HG03442 (cell line): ENCODE measurements at regions not wholly inside any gene's neighbourhood (a gene's known extent, or its start where the extent isn't known, plus 50 kb on each side); places are given as distances from the start of the nearest gene placed in this dataset.

ENCODE experiments used
- ATAC-seq: cut with Tn5 transposase; IDR thresholded peaks from one replicate; pipeline ENCODE4 v1.9.1; 2021; ENCODE audit warnings: mild to moderate bottlenecking, moderate library complexity; ENCODE audit not compliant: unreplicated experiment

DNA sequence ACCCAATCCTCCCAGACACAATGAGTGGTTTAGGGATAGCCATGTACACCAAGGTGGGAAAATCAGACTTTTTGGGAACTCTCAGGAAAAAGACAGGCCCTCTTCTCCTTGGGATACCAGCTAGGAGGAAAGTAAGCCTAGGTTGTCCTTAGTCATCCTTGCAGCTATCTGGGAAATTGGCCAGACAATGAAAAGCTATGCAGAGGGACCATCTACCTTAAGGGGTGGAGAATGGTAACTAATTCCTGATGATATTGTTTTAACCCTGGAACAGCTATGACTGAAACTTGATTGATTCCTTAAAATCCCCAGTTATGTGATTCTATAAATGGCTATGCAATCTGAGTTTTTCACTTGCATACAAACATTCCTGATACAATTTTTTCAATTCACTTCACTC lies 88.9 kb upstream of the BNC2 start:
- ATAC-seq, result no peak

DNA sequence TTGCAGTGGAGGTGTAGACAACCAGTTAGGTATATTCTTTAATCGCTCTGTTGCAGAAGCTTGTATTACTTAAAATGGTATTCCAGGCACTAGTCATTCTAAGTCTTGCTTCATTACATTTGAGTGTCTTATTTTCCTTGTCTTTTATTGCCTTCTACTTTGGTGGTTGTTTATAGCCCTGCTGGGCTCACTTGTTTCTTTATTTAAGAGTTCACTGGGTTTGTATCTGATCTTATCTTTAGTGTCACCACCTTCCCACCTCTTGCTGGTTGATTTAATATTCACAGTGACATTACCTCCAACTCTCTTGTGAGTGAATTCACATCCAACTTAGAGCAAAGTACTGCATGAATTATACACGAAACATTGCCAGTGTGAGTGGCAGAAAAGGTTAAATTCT lies 83.6 kb upstream of the BNC2 start:
- no peak for ATAC-seq

DNA sequence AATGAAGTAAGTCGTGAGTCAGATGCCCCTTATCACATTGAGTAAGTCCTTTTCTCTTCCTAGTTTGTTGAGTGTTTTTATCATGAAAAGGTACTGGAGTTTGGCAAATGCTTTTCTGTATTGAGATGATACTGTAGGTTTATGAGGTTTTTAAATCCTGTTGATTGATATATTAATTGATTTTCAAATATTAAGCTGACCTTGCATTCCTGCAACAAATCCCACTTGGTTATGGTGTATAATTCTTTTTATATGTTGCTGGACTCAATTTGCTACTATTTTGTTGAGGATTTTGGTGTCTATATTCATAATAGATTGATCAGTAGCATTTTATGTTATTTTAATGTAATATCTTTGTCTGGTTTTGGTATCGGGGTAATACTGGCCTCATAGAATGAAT lies 81.0 kb upstream of the BNC2 start:
- no peak for ATAC-seq

DNA sequence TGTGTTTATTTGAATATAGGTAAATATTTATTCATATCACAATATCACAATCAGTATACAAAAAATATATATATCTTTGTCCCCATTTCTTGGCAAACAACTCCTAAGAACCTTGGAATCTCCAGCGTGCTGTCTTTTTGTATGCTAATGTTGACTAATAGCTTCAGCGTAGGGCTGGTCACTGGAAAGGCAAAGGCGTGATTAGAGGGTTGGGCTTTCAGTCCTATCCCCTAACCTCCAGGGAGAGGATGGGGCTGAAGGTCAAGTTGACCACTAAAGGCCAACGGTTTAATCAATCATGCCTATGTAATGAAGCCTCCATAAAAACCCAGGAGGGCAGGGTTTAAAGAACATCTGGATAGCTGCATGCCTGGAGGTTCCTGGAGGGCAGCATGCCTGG lies 79.6 kb upstream of the BNC2 start:
- no peak for ATAC-seq

DNA sequence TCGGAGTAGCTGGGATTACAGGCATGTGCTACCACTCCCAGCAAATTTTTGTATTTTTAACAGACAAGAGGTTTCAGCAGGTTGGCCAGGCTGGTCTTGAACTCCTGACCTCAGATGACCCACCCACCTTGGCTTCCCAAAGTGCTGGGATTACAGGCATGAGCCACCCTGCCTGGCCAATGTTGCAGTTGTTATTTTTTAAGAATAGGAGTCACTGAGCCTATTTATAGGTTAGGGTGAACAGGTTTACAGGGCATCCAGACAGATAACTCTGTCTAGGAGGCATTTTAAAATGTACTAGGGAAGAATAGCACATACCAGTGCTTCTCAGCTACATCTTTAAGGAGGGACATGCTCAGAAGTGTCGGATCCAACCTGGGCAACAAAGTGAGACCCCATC lies 60.1 kb upstream of the BNC2 start:
- ATAC-seq, result no peak

DNA sequence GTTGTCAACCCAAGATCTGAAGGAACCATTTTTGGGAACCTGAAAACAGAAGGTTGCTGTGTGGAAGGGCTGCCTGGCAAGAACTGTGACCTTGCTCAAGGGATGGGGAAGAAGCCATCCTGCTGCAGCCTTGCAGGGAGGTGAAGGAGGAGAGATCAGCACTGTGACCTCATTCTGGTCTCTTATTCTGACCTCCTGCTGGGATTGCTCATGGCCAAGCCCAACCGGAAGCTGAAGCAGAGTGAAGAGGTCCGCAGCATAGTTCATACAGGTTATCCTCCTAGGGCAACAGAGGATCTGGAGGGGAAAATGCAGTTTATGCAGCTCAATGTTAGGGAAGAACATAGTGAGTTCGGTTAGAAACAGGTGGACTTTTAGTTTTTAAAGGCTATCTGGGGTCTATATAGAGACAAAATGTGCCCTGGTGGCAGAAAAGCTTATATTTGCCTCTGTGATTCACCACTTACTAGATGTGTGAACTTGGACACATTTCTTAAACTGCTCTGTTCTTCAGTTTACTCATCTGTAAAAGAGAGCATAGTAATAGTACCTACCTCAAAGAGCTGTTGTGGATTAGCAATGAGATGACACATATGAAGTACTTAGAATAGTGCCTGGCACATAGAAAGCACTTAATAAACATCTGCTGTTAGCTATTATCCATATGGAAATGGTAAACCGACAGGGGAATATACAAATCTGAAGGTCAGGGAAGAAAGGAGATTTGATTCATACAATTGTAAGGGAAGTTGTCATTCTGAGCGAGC lies 57.9 kb upstream of the BNC2 start:
- ATAC-seq, result no peak

DNA sequence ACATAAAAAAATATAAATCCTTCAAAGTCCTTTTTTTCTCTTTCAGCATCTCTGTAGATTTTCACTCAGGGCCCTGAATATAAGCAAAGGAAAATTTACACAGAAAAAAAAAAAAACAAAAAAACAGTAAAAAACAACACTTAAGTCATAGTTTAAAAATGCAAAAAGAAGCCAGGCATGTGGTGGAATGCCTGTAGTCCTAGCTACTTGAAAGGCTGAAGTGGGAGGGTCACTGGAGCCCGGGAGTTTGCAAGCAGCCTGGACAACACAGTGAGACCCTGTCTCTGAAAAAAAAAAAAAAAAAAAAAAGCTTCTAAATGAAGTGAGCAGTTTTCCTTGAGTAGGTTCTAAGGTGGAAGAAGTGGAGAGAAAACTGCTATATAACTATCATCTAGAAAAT lies 55.0 kb upstream of the BNC2 start:
- no peak for ATAC-seq

DNA sequence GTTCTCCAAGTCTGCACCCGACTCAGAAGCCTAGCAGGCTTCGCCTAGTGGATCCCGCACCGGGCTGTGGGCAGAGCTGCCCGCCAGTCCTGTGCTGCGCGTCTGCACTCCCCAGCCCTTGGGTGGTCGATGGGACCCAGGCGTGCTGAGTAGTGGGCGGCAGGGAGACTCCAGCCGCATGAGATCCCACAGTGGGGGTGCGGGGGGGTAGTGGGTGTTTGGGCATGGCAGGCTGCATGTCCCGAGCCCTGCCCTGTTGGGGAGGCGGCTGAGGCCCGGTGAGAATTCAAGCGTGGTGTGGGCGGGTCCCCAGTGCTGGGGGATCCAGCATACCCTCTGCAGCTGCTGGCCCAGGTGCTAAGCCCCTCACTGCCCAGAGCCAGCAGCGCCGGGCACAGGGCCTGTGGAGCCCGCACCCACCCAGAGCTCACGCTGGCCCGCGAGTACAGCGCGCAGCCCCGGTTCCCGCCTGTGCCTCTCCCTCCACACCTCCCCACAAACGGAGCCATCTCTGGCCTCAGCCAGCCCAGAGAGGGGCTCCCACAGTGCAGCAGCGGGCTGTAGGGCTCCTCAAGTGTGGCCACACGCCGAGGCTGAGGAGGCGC lies 53.9 kb upstream of the BNC2 start:
- no peak for ATAC-seq

DNA sequence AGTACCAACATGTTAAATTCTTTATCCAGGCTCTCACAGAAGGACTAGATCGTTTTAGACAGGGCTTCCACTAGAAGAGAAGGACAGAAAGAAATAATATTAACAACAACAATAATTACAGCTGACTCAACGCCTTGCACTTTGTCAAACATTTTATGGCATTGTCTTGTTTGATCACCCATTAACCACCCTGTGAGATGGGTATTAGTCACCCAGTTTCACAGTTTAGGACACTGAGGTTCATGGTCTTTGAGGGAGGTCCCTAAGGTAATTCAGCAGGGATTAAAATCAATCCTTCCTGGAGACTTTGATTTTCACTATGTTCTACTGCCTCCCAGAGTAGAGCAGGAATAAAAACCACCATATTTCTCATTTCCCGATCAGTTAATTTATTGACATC lies 51.4 kb upstream of the BNC2 start:
- ATAC-seq, result no peak
